KMS-11 (cell line): ENCODE measurements at regions not wholly inside any gene's neighbourhood (a gene's known extent, or its start where the extent isn't known, plus 50 kb on each side); places are given as distances from the start of the nearest gene placed in this dataset.

Source experiments
- H2AFZ ChIP-seq: fragments of 200-600 bp; sonication (generic); 2 replicates; pipeline ENCODE4 v1.6.1; 2016; ENCODE audit warnings: antibody characterized with exemption, mixed run types, low read depth
- H3K27ac ChIP-seq: fragments of 200-600 bp; sonication (generic); 2 replicates; pipeline ENCODE4 v1.6.1; 2016; ENCODE audit warnings: mild to moderate bottlenecking, mixed run types
- H3K27me3 ChIP-seq: fragments of 200-600 bp; sonication (generic); 2 replicates; pipeline ENCODE4 v1.6.1; 2017; ENCODE audit warnings: mild to moderate bottlenecking, low read depth, mixed run types, moderate library complexity; ENCODE audit not compliant: insufficient read depth
- H3K36me3 ChIP-seq: fragments of 200-600 bp; sonication (generic); 2 replicates; pipeline ENCODE4 v1.6.1; 2017; ENCODE audit warnings: mild to moderate bottlenecking, mixed run types; ENCODE audit not compliant: insufficient read depth
- H3K4me1 ChIP-seq: fragments of 200-600 bp; sonication (generic); 2 replicates; pipeline ENCODE4 v1.6.1; 2016; ENCODE audit warnings: mild to moderate bottlenecking, low read depth, mixed run types; ENCODE audit not compliant: poor library complexity, severe bottlenecking
- H3K4me2 ChIP-seq: fragments of 200-600 bp; sonication (generic); 2 replicates; pipeline ENCODE4 v1.7.0; 2016; ENCODE audit warnings: mild to moderate bottlenecking, mixed run types
- H3K4me3 ChIP-seq: fragments of 200-600 bp; sonication (generic); IDR thresholded peaks from 2 replicates; pipeline ENCODE4 v1.6.1; 2017; ENCODE audit warnings: low read depth, low read length, mixed read lengths; ENCODE audit not compliant: insufficient read depth
- H3K79me2 ChIP-seq: fragments of 200-600 bp; sonication (generic); 2 replicates; pipeline ENCODE4 v1.6.1; 2016; ENCODE audit warnings: low read depth, mixed run types; ENCODE audit not compliant: insufficient read depth
- H3K9ac ChIP-seq: fragments of 200-600 bp; sonication (generic); 2 replicates; pipeline ENCODE4 v1.6.1; 2016; ENCODE audit warnings: mild to moderate bottlenecking, mixed run types
- H4K20me1 ChIP-seq: fragments of 200-600 bp; sonication (generic); 2 replicates; pipeline ENCODE4 v1.6.1; 2016; ENCODE audit warnings: mild to moderate bottlenecking, mixed run types; ENCODE audit not compliant: insufficient read depth
- TF ChIP-seq, protein P1 (sequence below): fragments of 200-600 bp; sonication (generic); conservative IDR thresholded peaks from 2 replicates; pipeline ENCODE4 v1.6.1; 2017; ENCODE audit warnings: low read depth, mild to moderate bottlenecking, antibody characterized with exemption, low read length, moderate library complexity, mixed read lengths

- Histone ChIP-seq H3K79me2 (no peaks in the 10 kb centered on the region), H4K20me1 (no peaks in the 10 kb centered on the region), H3K36me3 (no peaks in the 10 kb centered on the region), H3K27ac (no peak overlapping the region), H3K4me3 (no peak overlapping the region), H3K4me1 (no peaks in the 10 kb centered on the region), H3K4me2 (no peak overlapping the region), H3K9ac (no peak overlapping the region), H2AFZ (no peak overlapping the region), H3K27me3 (no peaks in the 10 kb centered on the region)
- TF ChIP-seq, protein P1, sequence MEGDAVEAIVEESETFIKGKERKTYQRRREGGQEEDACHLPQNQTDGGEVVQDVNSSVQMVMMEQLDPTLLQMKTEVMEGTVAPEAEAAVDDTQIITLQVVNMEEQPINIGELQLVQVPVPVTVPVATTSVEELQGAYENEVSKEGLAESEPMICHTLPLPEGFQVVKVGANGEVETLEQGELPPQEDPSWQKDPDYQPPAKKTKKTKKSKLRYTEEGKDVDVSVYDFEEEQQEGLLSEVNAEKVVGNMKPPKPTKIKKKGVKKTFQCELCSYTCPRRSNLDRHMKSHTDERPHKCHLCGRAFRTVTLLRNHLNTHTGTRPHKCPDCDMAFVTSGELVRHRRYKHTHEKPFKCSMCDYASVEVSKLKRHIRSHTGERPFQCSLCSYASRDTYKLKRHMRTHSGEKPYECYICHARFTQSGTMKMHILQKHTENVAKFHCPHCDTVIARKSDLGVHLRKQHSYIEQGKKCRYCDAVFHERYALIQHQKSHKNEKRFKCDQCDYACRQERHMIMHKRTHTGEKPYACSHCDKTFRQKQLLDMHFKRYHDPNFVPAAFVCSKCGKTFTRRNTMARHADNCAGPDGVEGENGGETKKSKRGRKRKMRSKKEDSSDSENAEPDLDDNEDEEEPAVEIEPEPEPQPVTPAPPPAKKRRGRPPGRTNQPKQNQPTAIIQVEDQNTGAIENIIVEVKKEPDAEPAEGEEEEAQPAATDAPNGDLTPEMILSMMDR, result no peak
These were observed 187.7 kb downstream of the PIK3R1 start for GRCh38 chr5:68403301-68403700.

DNA sequence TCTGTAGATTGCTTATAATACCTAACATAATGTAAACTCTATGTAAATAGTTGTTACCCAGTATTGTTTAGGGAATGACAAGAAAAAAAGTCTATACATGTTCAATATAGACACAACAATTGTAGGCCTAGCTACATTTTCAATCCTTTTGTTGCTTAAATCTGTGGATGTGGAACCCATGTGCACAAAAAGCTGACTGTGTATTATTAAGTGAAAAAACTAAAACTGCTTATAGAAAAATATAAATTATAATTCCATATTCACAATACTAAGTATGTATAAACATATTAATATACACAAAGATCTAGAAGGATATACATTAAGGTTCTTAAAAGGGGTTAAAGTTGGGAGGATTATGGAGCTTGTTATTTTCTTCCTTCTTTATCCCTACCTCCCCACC lies 188.7 kb downstream of the PIK3R1 start:
- Histone ChIP-seq H3K4me2 (no peak overlapping the region), H2AFZ (no peak overlapping the region), H3K27ac (no peak overlapping the region), H3K79me2 (no peaks in the 10 kb centered on the region), H3K27me3 (no peaks in the 10 kb centered on the region), H3K4me1 (no peaks in the 10 kb centered on the region), H3K4me3 (no peak overlapping the region), H4K20me1 (no peaks in the 10 kb centered on the region), H3K9ac (no peak overlapping the region), H3K36me3 (no peaks in the 10 kb centered on the region)
- TF ChIP-seq, protein P1, result no peak

DNA sequence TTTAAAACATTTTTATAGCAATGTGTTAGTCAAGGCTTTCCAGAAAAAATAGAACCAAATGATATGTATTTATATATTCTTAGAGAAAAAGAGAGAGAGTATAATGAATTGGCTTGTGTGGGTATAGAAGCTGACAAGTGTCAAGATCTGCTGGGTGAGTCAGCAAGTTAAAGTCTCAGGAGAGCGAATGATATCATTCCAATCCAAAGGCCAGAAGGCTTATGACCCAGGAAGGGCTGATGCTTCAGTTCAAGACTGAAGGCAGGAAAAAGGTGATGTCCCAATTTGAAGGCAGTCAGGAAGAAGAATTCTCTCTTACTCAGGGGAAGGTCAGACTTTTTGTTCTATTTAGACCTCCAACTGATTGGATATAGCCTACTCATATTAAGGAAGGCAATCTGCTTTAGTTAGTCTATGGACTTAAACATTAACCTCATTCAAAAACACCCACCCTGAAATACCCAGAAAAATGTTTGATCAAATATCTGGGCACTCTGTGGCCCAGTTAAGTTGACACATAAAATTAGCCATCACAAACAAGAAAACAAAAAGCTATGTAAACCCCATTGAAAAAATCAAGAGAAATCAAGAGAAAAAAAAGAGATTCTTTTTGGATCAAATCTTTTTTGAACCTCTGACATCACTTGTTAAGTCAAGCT lies 189.6 kb downstream of the PIK3R1 start:
- Histone ChIP-seq H3K4me2 (no peak overlapping the region), H2AFZ (no peak overlapping the region), H3K36me3 (no peaks in the 10 kb centered on the region), H3K27me3 (no peaks in the 10 kb centered on the region), H3K4me3 (no peak overlapping the region), H4K20me1 (no peaks in the 10 kb centered on the region), H3K27ac (no peak overlapping the region), H3K9ac (no peak overlapping the region), H3K79me2 (no peaks in the 10 kb centered on the region), H3K4me1 (no peaks in the 10 kb centered on the region)
- TF ChIP-seq, protein P1, result no peak

GRCh38 chr5:68405784-68406743 lies 190.5 kb downstream of the PIK3R1 start:
- Histone ChIP-seq H3K36me3 (no peaks in the 10 kb centered on the region), H3K4me2 (no peak overlapping the region), H4K20me1 (no peaks in the 10 kb centered on the region), H3K4me3 (no peak overlapping the region), H3K27ac (no peak overlapping the region), H3K27me3 (no peaks in the 10 kb centered on the region), H3K4me1 (no peaks in the 10 kb centered on the region), H3K79me2 (no peaks in the 10 kb centered on the region), H3K9ac (no peak overlapping the region), H2AFZ (no peak overlapping the region)
- TF ChIP-seq, protein P1, result no peak
